ENCODE measurements at regions not wholly inside any gene's neighbourhood (a gene's known extent, or its start where the extent isn't known, plus 50 kb on each side); places are given as distances from the start of the nearest gene placed in this dataset.
"Not testable (repeated sequence)": the region's sequence is repeated elsewhere in the genome, so short reads cannot be mapped to it uniquely, and the experiment has no call there.

DNA sequence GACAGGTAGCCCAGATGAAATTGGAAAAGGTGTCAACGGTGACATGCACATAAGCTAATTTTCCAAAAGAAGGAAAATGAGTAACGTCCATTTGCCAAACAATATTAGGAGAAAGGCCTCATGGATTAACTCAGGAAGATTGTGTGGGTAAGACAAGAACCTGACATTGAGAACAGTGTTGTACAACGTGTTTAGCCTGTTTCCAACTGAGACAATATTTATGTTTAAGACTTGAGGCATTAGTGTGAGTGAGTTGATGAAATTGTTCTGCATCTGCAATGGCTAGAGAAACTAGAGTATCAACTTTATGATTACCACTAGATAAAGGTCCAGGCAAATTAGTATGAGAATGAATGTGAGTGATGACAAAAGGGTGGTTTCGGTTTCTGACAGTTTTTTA, 191.3 kb upstream of the RAI14 start:
- H3K9me3 ChIP-seq = no peaks in the 10 kb centered on the region
- intact Hi-C loops (cut with DNase I) = loop anchor here (10.0 kb wide), 1 partner anchor 460 kb away; the partner anchor contains the start of gene AMACR
- no peaks in the 10 kb centered on the region for H3K27me3 ChIP-seq
- no peak overlapping the region for H3K27ac ChIP-seq
- no peak overlapping the region for H3K4me3 ChIP-seq
- no peak for DNase-seq (ENCODE audit: low spot score in 2 of 2)
- TF ChIP-seq, protein P1, sequence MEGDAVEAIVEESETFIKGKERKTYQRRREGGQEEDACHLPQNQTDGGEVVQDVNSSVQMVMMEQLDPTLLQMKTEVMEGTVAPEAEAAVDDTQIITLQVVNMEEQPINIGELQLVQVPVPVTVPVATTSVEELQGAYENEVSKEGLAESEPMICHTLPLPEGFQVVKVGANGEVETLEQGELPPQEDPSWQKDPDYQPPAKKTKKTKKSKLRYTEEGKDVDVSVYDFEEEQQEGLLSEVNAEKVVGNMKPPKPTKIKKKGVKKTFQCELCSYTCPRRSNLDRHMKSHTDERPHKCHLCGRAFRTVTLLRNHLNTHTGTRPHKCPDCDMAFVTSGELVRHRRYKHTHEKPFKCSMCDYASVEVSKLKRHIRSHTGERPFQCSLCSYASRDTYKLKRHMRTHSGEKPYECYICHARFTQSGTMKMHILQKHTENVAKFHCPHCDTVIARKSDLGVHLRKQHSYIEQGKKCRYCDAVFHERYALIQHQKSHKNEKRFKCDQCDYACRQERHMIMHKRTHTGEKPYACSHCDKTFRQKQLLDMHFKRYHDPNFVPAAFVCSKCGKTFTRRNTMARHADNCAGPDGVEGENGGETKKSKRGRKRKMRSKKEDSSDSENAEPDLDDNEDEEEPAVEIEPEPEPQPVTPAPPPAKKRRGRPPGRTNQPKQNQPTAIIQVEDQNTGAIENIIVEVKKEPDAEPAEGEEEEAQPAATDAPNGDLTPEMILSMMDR (IDR thresholded peaks at IDR 0.05) = no peak
- no peaks in the 10 kb centered on the region for H3K4me1 ChIP-seq
- no peaks in the 10 kb centered on the region for H3K36me3 ChIP-seq

DNA sequence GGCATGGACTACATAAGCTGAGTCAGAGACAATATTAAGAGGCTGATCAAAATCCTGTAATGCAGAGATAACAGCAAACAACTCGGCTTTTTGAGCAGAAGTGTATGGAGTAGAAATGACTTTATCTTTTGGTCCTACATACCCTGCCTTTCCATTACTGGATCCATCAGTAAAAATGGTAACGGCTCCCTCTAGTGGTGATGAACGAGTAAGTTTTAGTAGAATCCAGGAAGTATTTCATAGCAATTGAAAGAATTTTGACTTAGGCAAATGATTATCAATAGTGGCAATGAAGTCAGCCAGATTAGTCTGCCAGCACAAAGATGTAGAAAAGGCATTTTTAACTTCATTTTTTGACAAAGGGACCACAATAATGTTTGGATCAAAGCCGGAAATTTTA, 190.8 kb upstream of the RAI14 start:
- H3K4me3 ChIP-seq = peak overlapping the region in 1 of 2 donors; percentile 20
- H3K36me3 ChIP-seq; H3K27ac ChIP-seq; H3K9me3 ChIP-seq; DNase-seq (ENCODE audit: low spot score in 2 of 2); H3K4me1 ChIP-seq; H3K27me3 ChIP-seq: not testable (repeated sequence)
- TF ChIP-seq, protein P1 (IDR thresholded peaks at IDR 0.05) = peak in 2 of 3 experiments; percentile 28 to 34
- intact Hi-C loops (cut with DNase I) = loop anchor here (10.0 kb wide), 1 partner anchor 460 kb away; the partner anchor contains the start of gene AMACR

GRCh38 chr5:34466519-34467388, 189.4 kb upstream of the RAI14 start:
- H3K4me3 ChIP-seq; H3K27me3 ChIP-seq; H3K36me3 ChIP-seq; DNase-seq (ENCODE audit: low spot score in 2 of 2); H3K4me1 ChIP-seq; H3K9me3 ChIP-seq; H3K27ac ChIP-seq: not testable (repeated sequence)
- intact Hi-C loops (cut with DNase I) = loop anchor here (10.0 kb wide), 1 partner anchor 462 kb away; the partner anchor contains the start of gene AMACR

GRCh38 chr5:34467436-34467835, 188.7 kb upstream of the RAI14 start:
- no peak overlapping the region for H3K4me3 ChIP-seq
- H3K9me3 ChIP-seq = no peaks in the 10 kb centered on the region
- intact Hi-C loops (cut with DNase I) = loop anchor here (10.0 kb wide), 1 partner anchor 463 kb away; the partner anchor contains the start of gene AMACR
- H3K27me3 ChIP-seq = no peaks in the 10 kb centered on the region
- DNase-seq (ENCODE audit: low spot score in 2 of 2) = no peak
- no peak overlapping the region for H3K27ac ChIP-seq
- no peaks in the 10 kb centered on the region for H3K36me3 ChIP-seq
- H3K4me1 ChIP-seq = no peaks in the 10 kb centered on the region
- TF ChIP-seq, protein P1 (IDR thresholded peaks at IDR 0.05) = no peak

- not testable (repeated sequence) for H3K27ac ChIP-seq; H3K4me1 ChIP-seq; DNase-seq (ENCODE audit: low spot score in 2 of 2); H3K9me3 ChIP-seq; H3K36me3 ChIP-seq; H3K27me3 ChIP-seq; H3K4me3 ChIP-seq
- intact Hi-C loops (cut with DNase I) = loop anchor here (10.0 kb wide), 1 partner anchor 463 kb away; the partner anchor contains the start of gene AMACR
Measured at GRCh38 chr5:34467984-34468383, 188.1 kb upstream of the RAI14 start.

DNA sequence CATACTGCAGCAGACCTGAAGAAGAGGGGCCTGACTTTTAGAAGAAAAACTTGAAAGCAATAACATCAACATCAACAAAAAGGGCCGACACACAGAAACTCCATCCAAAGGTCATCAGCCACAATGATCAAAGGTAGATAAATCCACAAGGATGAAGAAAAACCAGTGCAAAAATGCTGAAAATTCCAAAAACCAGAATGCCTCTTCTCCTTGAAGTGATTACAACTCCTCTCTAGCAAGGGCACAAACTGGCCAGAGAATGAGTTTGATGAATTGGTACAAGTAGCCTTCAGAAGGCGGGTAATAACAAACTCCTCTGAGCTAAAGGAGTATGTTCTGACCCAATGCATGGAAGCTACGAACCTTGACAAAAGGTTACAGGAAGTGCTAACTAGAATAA, 186.2 kb upstream of the RAI14 start:
- Histone ChIP-seq H3K36me3 (no peaks in the 10 kb centered on the region), H3K27me3 (no peaks in the 10 kb centered on the region), H3K4me3 (no peak overlapping the region), H3K4me1 (no peaks in the 10 kb centered on the region), H3K9me3 (no peaks in the 10 kb centered on the region), H3K27ac (no peak overlapping the region)
- TF ChIP-seq, protein P1 (IDR thresholded peaks at IDR 0.05) = no peak
- intact Hi-C loops (cut with DNase I) = loop anchor here (10.0 kb wide), 1 partner anchor 465 kb away; the partner anchor contains the start of gene AMACR
- DNase-seq (ENCODE audit: low spot score in 2 of 2) = no peak

Data from ascending aorta (tissue), 2 donors.